NCI-H187 (cell line): ENCODE measurements at regions not wholly inside any gene's neighbourhood (a gene's known extent, or its start where the extent isn't known, plus 50 kb on each side); places are given as distances from the start of the nearest gene placed in this dataset.

Experiments
- DNase-seq, 2 experiments: peaks; one replicate each; lab custom pipeline; 2025; lab: John Stamatoyannopoulos, UW

GRCh38 chr2:128380061-128380889 is 61.6 kb upstream of the HS6ST1 start:
- no peak for DNase-seq

DNA sequence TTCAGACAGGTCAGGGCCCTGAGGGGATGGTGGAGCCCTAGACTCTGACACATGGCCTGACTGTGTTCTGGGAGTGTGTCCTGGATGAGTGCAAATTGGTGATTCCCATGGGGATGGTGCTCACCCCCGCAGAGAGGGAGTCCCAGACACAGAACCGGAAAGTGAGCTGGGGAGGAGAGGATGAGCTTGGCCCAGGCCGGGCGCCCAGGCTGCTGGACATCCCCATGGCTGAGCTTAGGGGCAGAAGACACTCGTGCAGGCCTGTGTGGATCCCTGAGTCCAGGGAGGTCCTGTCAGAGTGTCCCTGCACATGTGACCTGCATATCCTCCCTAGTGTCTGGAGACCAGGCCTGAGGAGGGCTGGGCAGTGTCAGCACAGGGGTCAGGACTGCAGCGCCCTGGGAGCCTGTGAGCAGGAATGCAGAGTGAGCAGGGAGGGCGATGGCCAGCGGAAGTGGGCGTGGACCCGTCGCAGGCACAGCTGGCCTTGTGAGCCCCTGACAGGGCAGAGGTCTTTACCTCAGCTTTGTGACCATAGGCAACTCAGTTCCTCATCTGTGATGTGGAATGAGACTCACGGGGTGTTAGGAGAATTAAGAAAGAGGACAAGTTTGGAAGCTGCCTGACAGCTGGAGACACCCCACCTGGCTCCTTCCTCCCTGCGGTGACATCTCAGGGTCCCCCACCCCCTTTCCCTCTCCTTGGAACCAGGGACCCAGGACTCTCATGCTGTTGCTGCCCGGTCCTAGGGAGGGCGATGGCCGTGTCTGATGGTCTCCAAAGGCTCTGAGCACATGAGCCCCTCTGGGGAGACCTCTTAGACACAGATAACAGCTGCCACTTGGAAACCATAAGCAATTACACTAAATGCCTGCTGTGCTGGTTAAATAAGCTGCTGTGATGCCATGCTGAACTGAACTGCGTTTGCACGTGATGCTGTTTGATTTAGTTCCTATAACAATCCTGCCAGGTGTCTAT is 62.6 kb upstream of the HS6ST1 start:
- peak; percentile 8 to 17 for DNase-seq

- DNase-seq: no peak
These were observed 65.8 kb upstream of the HS6ST1 start for GRCh38 chr2:128384446-128384845.

DNA sequence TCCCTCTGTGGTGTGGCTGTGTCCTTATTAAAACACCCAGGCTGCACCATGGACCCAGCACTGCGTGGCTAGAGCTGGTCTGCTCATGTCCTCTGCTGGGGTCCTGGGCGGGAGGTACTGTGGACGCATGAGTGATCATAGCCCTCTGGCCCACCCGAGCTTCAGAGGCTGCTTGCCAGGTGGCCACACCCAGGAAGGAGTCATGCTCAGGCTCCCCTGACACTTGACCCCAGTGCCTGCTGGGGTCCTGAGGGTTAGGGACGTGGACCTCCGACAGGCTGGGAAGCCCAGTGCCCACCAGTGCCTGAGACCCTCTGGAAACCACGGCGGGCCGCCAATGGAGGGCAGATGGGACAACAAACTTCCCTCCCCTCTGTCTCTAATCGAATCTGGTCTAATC is 66.3 kb upstream of the HS6ST1 start:
- no peak for DNase-seq

DNA sequence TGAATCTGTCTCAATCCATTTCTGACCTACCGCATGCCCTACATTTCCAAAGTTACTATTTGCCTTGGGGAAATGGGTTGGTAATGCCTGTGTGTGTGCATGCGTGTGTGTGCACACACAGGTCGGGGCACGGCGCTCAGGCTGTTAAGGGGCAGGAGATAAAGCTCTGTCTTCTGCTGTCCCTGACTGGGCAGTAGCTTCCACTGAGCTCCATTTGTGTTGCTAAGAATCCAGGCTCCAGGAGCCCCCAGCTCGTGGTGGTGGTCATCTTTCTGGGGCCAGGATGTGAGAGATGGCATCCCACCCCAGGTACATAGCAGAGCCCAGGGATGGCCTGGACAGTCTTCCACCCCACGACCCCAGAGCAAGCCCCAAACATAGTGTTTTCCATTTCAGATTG is 66.7 kb upstream of the HS6ST1 start:
- no peak for DNase-seq

DNA sequence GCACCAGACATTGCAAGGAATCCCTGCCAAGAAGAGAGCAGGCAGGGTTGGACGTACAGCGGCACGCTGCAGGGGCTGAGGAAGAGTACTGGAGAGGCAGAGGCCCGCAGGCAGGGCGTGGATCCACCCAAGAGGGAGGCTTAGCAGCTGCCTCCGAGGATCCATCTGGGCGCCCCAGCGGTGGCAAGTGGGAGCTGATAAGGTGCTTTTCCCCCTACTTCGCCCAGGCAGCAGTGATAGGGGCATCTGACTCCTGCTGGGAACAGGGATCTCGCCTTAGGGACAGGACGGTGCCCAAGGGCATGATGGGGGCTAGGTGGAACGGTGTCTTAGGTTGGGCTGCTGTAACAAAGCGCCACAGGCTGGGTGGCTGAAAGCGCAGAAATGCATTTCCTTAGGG is 67.4 kb upstream of the HS6ST1 start:
- DNase-seq: no peak

GRCh38 chr2:128388499-128388941 is 69.9 kb upstream of the HS6ST1 start:
- DNase-seq: no peak

DNA sequence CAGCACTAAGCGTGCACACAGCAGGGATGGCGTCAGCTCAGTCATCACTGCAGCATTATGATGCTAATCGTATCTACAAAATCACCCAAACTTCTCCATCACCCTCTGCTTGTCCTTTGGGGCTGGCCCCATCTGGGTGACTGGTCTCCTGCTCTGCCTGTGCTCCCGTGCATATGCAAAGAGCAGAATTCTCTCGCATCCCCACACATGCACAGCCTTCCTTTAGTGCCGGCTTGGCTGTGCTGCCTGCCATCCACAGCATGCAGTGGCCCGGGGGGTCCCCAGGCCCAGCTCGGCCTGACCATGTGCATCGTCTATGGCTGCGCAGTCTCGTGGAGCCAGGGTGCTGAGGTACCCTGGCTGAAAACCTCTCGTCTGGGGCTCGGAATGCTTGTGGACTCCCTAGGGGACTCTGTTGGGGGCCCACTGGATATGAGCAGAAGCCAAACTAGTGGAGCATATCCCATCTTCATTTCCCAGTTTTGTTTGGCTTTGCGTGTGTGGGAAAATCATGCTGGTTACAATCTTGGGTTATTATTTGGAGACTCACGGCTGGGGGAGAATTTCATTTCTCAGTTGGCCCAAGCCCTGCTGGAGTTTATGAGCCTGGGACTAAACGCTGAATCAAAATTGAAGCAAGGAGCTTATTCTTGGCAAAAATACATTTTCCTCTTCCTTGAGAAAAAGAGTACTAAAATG is 70.9 kb upstream of the HS6ST1 start:
- DNase-seq: no peak

GRCh38 chr2:128390256-128390990 is 71.8 kb upstream of the HS6ST1 start:
- no peak for DNase-seq

GRCh38 chr2:128390991-128391630 is 72.4 kb upstream of the HS6ST1 start:
- no peak for DNase-seq

DNA sequence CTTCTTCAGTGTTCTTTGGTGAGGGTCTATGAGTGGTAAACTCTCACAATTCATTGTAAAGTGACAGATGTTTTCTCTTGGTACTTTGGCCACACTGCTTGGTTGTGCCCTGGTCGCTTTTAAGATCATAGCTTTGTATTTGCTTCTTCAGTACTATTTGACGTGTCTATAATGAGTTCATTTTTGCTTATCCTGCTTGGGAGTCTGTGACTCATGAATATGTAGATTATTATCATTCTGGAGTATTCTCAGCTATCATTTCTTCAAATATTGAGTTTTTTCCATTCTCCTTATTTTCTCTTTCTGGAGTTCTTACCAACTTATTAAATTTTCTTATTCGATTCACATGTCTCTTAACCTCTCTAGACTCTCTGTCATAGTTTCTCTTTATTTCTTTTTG is 73.0 kb upstream of the HS6ST1 start:
- DNase-seq: no peak

GRCh38 chr2:128392207-128392606 is 73.5 kb upstream of the HS6ST1 start:
- DNase-seq: no peak

DNA sequence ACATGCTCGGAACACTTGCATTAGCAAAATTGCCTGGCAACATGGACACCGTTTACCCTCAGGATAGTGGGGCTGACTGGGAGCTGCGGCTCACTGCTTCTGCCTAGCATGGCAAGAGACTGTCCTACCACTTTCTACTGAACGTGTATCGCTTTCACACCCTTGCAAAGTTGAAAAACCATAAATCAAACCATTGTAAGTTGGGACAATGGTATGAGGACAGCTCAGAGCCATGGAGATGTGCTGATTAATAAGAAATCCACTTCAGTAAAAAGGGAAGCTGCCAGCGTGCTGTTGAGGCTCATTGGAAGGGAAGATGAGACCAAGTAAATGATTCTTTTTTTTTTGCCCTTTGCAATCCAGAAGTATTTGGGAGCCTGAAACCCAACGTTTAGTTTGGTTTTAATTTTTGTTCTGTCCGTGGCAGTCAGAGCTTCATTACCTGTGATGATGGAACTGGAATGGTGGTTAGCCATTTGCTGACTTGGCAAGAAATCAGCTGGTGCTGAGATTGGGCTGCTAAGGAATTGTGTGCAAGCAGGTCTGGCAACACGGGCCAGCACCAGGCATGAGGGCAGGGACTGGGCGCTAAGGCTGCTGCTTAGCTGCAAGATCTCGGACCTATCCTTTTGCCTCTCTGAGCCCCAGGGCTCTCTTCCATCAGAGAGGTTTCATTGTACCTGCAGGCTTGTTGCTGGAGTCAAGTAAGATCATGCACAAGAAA is 75.5 kb upstream of the HS6ST1 start:
- DNase-seq: no peak

DNA sequence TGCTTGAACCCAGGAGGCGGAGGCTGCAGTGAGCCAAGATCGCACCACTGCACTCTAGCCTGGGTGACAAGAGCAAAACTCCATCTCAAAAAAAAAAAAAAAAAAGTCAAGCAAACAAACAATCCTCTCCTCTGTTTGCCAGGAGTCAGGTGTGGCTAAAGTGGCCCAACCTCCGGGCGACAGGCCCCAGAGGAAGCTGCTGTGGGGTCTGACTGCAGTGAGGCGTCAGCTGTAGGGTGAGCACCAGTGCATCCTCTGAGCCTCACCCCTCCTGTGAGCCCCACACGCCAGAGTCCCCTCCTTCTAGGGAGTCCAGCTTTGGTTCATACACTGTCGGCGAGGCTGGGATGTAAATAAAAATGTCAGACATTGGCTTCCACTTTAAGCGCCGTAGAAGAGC is 76.5 kb upstream of the HS6ST1 start:
- no peak for DNase-seq

DNA sequence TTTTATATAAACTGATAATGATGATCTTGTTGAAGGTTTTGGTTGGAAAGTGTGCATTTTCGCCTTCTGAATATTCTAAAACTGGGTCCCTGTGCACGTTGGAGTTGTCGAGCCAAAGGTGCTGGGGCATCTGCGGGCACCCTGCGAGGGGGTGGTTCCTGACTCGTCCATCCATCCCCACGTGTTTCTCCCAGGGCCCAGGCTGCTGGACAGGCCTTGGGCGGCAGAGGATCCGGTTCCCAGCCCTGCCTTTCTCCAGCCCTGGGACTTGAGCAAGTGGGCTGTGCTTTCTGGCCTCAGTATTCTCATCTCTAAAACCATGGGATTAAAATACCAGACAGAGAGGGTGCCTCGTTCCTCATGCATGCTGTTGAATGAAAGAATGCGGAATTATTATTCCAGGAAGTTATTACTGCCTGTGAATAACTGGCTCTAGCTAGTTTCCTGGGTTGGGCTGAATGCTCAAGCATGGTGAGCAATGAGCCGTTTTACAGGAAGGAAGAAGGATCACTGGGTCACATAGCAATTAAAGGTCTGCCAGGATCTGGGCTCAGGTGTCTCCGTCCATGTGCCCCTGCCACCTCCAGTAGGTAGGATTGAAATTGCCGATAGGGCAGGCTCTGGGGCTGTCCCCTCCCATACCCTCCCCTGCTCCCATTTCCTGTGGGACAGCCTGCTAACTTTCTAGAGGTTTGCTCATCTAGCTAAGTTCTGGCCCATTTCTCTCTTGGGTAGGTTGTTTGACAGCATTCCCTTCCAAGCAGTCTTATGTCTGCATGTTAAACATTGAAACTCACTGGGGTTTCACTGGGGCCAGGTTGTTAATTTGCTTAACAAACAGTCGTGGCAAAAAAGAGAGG is 77.2 kb upstream of the HS6ST1 start:
- DNase-seq: no peak

DNA sequence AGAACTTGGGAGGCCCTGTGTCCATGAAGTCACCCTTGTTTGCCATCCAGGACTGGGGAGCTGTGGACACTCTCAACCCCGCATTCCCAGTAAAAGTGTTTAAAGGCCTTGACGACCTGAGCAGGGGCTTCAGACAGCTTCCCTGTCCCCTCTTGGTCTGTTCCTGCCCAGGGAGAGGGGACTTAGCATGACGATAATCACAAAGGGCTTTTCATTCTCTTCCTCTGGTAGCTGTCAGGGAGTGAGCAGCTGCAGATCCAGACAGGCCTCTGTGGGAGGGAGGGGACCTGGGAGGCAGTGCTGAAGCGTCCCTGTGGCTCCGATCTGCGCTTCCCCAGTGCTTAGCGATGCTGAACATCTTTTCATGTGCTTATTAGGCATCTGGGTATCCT is 77.8 kb upstream of the HS6ST1 start:
- no peak for DNase-seq

DNA sequence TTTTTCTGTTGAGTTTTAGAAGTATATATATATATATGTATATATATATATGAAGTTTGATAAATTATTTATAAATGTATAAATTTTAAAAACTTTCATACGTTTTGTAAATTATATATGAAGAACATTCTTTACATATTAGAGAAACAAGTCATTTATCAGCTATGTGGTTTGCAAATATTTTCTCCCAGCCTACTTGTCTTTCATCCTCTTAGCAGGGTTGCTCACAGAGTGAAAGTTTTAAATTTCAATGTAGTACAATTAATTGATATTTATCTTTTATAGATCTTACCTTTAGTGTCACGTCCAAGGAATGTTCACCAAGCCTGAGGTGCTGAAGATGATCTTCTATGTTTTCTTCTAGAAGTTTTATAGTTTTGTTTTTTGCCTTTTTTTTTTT is 78.3 kb upstream of the HS6ST1 start:
- DNase-seq: no peak

GRCh38 chr2:128399256-128399655 is 80.6 kb upstream of the HS6ST1 start:
- no peak for DNase-seq

GRCh38 chr2:128399690-128400291 is 81.1 kb upstream of the HS6ST1 start:
- DNase-seq: no peak
